ENCODE measurements at regions not wholly inside any gene's neighbourhood (a gene's known extent, or its start where the extent isn't known, plus 50 kb on each side); places are given as distances from the start of the nearest gene placed in this dataset.

DNA sequence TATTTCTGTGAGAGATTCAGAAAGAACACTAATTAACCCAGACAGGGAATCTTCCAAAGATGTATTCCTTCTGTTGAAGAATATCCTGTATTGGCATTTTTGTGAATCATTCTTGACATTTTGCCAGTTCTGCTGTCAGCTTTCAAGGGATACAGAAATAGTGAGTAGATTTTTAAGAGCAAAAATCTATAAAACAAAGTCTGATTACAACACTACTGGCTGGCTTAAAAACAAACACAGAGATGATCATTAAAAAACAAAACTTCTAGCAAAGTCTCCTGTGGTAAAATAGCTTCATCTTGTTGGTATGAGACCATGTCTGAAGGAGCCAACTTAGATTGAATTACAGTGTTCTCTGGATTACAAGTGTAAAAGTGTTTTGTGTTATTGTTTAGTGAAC, 866.3 kb upstream of the KLHL29 start:
- TF ChIP-seq CTCF (IDR thresholded peaks at IDR 0.05; ENCODE audit: insufficient read depth, low read length, poor library complexity, severe bottlenecking) (no peak), EZH2phosphoT487 (conservative IDR thresholded peaks at IDR 0.05; ENCODE audit: low read length) (no peak)
